NCI-H2196 treated with DMSO at 0.1 percent for 48 hours (cell line): ENCODE measurements at regions not wholly inside any gene's neighbourhood (a gene's known extent, or its start where the extent isn't known, plus 50 kb on each side); places are given as distances from the start of the nearest gene placed in this dataset.
"Not testable (repeated sequence)": the region's sequence is repeated elsewhere in the genome, so short reads cannot be mapped to it uniquely, and the experiment has no call there.

ENCODE experiments used
- DNase-seq: peaks from one replicate; lab custom pipeline; 2025; ENCODE audit not compliant: unreplicated experiment; lab: John Stamatoyannopoulos, UW

DNA sequence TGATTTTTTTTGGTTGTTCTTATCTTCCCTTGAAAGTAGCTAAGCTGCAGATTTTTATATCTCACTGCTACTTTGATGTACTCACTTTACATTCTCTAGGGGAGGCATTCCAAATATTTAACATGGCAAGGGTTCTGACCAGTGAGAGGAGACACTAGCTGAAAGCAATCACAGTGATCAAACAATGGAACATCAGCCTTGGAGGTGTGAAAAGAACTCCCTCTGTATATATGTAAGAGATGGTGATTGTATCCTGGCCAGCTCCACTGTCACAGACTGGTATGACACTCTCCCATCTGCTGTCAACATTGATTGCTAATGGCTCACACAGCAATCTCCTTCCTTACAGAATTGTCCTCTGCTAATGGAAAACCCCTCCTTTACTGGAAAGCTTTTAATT is 291.7 kb upstream of the CDH19 start:
- no peak for DNase-seq

DNA sequence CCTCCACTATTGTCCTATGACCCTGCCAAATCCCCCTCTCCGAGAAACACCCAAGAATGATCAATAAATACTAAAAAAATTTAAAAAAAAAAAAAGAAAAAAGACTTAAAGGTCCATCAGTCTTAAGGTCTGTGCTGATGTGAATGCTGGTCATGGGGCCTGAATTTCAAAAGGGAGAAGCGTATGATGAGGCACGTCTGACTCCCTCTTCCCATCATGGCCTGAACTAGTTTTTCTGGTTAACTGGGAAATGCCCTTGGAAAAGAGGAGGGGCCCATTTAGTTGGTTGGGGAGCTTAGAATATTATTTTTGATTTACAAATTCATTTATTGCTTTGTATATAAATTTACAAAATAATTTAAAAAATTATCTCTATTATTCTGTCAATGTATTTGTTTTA is 291.0 kb upstream of the CDH19 start:
- no peak for DNase-seq

DNA sequence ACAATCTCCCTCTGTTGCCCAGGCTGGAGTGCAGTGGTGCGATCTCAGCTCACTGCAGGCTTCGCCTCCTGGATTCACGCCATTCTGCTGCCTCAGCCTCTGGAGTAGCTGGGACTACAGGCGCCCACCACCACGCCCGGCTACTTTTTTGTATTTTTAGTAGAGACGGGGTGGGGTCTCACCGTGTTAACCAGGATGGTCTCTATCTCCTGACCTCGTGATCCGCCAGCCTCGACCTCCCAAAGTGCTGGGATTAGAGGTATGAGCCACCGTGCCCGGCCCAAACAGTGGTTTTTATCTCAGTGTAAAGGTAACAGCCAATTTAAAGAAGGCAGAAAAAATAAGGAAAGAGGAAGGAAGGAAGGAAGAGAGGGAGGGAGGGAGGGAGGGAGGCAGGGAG is 288.5 kb upstream of the CDH19 start:
- not testable (repeated sequence) for DNase-seq

- DNase-seq = no peak
Observed at GRCh38 chr18:66874812-66875474, 271.1 kb upstream of the CDH19 start.

GRCh38 chr18:66874375-66874774 is 270.5 kb upstream of the CDH19 start:
- no peak for DNase-seq

GRCh38 chr18:66873899-66874298 is 270.0 kb upstream of the CDH19 start:
- DNase-seq = no peak

- peak; percentile 29 for DNase-seq
Observed at GRCh38 chr18:66872277-66872676, 268.4 kb upstream of the CDH19 start.

- DNase-seq = no peak
Observed at GRCh38 chr18:66867653-66868052, 263.8 kb upstream of the CDH19 start.

DNA sequence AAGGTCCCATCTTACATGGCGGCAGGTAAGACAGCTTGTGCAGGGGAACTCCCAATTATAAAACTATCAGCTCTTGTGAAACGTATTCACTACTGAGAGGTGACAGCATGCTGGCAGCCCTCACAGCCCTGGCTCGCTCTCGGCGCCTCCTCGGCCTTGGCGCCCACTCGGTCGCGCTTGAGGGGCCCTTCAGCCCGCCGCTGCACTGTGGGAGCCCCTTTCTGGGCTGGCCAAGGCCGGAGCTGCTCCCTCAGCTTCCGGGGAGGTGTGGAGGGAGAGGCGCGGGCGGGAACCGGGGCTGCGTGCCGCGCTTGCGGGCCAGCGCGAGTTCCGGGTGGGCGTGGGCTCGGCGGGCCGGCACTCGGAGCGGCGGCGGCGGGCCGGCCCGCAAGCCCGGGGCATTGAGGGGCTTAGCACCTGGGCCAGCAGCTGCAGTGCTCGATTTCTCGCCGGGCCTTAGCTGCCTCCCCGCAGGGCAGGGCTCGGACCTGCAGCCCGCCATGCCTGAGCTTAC is 262.6 kb upstream of the CDH19 start:
- not testable (repeated sequence) for DNase-seq

- DNase-seq = no peak
Observed at GRCh38 chr18:66838340-66838987, 234.6 kb upstream of the CDH19 start.

DNA sequence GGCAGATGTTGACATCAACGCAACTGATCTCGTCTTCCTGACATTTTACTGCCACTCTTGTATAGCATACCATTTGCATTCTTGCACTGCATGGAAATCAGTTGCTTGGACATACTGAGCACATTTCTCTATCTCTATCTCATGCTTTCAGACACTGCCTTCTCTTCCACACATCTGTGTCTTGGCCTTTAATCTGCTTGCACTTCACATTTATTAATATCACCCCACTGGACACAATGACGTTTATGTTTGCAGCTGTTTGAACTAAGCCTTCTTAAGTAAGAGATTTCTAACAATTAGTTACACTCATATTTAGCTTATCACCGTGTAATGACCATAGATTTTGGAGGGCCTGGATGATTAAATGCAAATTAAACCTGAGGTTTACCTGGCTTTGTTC is 229.8 kb upstream of the CDH19 start:
- no peak for DNase-seq

DNA sequence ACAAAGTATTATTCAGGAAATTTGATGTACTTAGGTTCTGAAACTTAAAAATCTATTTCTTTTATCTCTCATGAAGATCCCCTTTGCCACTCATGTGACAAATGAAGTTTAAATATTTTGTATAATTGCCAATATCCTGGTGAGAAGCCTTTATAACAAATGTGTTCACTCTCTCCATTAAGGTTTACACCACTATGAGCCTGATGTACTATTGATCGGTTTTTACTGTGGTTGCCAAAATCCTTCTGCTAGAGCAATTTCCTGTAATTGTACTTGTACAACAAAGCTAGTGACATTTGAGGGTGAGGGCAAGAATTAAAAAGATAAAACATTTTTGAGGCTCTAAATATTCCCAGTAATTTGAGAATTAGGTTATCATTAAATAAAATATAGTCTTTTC is 222.3 kb upstream of the CDH19 start:
- DNase-seq = no peak

DNA sequence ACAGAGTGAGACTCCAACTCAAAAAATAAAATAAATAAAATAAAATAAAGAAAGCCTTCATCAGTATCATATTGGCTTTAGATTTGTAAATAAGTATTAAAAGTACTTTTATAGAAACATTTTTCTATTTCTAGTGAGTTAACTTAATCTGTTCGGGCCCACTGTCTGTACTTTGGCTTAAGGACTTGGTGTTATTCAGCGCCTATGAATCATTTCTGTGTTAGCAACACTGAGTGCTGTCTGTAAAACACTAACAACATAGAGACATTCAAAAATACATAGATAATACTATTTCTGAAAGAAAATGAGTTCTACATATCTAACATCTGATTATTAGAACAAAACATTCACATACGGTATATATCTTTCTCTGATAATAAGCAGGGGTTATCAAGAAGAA is 221.5 kb upstream of the CDH19 start:
- no peak for DNase-seq

DNA sequence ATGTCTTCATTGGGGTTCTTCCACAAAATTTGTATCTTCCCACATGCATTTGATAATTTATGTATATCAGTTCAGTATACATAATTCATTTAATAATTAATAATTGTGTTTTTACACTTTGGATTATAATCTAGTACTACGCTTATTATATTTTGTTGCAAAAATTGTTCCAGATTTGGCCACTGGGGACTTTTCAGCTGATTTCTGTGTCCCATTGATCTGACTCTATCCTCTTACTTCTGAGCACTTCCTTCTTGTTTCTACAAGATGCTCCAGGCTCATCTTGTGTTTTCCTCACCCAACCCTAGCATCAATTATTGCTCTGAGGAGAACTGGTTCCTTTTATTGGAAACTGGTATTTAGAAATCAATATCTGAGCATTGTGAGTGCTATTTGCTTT is 215.3 kb upstream of the CDH19 start:
- DNase-seq = no peak

GRCh38 chr18:66813138-66813537 is 209.2 kb upstream of the CDH19 start:
- no peak for DNase-seq

DNA sequence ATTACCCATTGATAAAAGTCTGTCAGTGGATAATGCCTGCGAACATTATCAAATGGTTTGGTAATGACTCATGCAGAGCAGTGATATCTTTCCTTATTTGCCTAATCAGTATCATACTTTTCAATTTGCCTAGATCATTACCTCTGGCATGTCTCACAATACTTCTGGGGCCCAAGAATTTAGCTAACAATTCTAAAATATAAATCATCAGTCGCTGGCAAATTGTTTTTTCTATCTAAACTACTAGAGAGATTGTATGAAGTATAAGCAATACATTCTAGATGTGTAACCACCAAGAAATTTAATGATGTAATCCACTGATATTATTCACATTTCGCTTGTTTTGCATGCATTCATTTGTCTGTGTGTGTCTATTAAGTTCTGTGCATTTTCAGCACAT is 191.2 kb upstream of the CDH19 start:
- no peak for DNase-seq

DNA sequence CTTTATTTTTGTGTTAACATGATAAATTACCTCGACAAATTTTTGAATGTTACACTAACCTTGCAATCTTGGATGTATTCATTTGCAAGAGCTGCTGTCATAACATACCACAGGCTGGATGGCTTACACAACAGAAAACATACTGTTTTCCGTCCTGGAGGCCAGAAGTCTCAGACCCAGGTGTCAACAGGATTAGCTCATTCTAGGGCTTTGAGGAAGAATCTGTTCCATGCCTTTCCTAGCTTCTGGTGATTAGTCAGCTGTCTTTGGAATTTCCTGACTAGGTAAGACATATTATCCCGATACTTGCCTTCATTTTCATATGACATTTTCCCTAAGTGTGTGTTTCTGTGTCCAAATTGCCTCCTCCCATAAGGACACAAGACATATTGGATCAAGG is 188.6 kb upstream of the CDH19 start:
- DNase-seq = no peak

DNA sequence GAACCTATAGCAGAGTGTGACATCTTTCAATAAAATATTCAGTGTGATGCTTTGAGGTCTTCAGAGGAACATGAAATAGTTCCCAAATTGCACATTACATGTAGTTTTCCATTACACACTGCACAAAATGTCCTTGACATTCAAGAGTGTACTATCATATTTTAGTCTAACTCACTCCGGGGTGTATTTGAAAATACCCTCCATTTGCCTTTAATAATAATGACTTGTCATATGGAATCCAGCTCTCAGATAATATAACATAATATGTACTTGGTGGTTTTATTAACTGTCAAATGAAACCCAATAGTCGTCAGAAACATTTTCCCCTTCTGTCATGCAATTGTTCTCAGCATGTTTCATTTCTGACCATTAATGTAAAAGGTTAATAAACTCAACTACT is 176.7 kb upstream of the CDH19 start:
- DNase-seq = no peak

DNA sequence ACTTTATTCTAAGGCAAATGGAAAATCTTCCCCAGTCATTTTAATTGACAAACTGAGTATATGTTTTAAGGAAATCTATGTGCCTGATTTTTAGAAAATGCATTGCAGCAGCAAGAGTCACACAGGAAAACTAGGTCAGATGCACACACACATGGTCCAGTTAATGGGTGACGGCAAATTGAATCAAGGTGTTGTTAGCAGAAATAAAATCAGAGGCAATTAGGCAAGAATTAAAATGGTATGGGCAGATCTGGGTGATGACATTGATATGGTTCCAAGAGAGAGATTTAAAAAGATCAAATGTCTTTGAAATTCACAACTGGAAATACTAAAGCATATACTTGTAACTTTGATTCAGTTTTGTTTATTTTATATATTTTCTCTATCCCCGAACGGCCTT is 174.2 kb upstream of the CDH19 start:
- DNase-seq = no peak

DNA sequence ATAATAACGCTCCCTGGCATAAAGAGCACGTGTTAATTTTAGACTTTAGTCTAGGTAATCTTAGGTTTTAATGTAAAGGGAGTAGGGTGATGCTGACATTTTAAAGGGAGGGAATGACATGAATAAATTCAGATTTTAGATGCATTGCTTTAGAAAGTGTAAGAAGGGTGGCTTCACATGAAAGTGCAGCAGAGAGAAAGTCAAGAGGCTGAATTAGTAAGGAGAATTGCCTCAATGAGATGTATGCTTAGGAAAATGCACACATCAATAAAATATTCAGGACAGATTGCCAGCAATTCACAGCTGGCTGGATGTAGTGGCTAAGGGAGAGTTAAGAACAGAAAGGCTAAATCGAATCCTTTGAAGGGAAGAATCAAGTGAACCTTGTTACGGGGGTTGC is 165.5 kb upstream of the CDH19 start:
- no peak for DNase-seq

GRCh38 chr18:66764230-66764629 is 160.3 kb upstream of the CDH19 start:
- DNase-seq = no peak

DNA sequence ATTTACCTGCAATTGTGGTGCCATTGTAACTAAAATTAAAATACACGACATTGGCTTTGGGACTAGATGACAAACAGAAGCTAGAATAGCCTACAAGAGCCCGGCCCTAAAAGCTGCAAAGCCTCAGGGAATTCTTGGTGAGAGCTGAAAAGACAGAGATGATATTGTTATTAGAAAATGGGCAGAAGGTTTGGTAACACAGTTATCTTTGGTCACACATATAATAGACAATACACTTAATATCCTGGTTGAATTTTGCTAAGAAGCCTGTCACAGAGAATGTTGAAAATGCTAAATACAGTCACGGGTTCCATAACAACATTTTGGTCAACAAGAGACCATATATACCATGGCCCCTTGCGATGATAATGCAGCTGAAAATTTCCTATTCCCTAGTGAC is 157.3 kb upstream of the CDH19 start:
- no peak for DNase-seq

GRCh38 chr18:66760559-66760958 is 156.7 kb upstream of the CDH19 start:
- no peak for DNase-seq
